GM12891 (cell line): ENCODE measurements at regions not wholly inside any gene's neighbourhood (a gene's known extent, or its start where the extent isn't known, plus 50 kb on each side); places are given as distances from the start of the nearest gene placed in this dataset.

ENCODE experiments used
- POLR2A ChIP-seq: IDR thresholded peaks from 2 replicates; pipeline ENCODE4 v1.6.1; 2011; ENCODE audit warnings: low read depth, low read length, control low read depth
- POLR2AphosphoS5 ChIP-seq: IDR thresholded peaks from 2 replicates; pipeline ENCODE4 v1.6.1; 2011; ENCODE audit warnings: low read depth, low read length, control low read depth

DNA sequence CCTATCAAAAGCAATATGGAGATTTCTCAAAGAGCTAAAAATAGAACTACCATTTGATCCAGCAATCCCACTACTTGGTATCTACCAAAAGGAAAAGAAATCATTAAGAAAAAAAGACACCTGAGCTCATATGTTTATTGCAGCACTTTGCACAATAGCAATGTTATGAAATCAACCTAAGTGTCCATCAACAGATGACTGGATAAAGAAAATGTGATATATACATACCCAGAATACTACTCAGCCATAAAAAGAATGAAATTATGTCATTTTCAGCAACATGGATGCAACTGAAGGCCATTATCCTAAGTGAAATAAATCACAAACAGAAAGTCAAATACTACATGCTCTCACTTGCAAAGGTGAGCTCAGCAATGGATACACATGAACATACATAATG lies 1565.5 kb upstream of the RAG2 start:
- TF ChIP-seq POLR2A (no peak), POLR2AphosphoS5 (no peak)
